Activated naive CD8-positive, alpha-beta T cell treated with anti-CD3 and anti-CD28 coated beads for 36 hours (primary cell): ENCODE measurements at regions not wholly inside any gene's neighbourhood (a gene's known extent, or its start where the extent isn't known, plus 50 kb on each side); places are given as distances from the start of the nearest gene placed in this dataset.
"Not testable (repeated sequence)": the region's sequence is repeated elsewhere in the genome, so short reads cannot be mapped to it uniquely, and the experiment has no call there.

Experiments used
- DNase-seq: peaks from one replicate; pipeline ENCODE4 v3.0.0; 2021
- H3K27ac Mint-ChIP-seq: one replicate; pipeline ENCODE4 v1.8.0; 2022; ENCODE audit warnings: mild to moderate bottlenecking, moderate library complexity, mixed read lengths
- H3K27me3 Mint-ChIP-seq: one replicate; pipeline ENCODE4 v1.8.0; 2022; ENCODE audit warnings: mild to moderate bottlenecking, mixed read lengths
- H3K36me3 Mint-ChIP-seq: one replicate; pipeline ENCODE4 v1.8.0; 2021; ENCODE audit warnings: mild to moderate bottlenecking, mixed read lengths
- H3K4me1 Mint-ChIP-seq: one replicate; pipeline ENCODE4 v1.8.0; 2021; ENCODE audit warnings: mixed read lengths
- H3K4me3 Mint-ChIP-seq: one replicate; pipeline ENCODE4 v1.8.0; 2022; ENCODE audit warnings: mild to moderate bottlenecking, moderate library complexity, mixed read lengths
- H3K9me3 Mint-ChIP-seq: one replicate; pipeline ENCODE4 v1.8.0; 2022; ENCODE audit warnings: mixed read lengths

DNA sequence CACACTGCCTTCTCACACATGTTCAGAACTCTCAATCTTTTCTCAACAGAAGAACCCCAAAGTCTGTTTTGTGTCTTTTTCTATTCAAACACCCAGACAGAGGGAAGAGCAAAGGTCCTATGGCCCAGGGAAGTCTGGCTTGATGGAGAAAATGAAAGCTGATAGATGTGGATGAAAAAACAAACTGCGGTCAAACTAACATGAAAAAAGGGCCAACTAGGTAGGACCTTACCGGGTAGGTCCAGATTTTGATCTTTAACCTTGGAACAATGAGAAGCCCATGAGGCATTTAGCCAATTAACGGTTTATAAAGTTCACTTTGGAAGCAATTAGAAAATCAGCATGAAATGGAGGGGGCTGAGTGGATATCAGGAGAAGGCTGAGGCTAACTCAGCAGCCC, 507.7 kb upstream of the SLC35B3 start:
- DNase-seq = no peak
- H3K4me1 Mint-ChIP-seq = no peaks in the 10 kb centered on the region
- H3K27me3 Mint-ChIP-seq = peaks cover 3% of the 10 kb centered on the region
- no peaks in the 10 kb centered on the region for H3K36me3 Mint-ChIP-seq
- H3K4me3 Mint-ChIP-seq = no peak overlapping the region
- H3K27ac Mint-ChIP-seq = no peak overlapping the region
- H3K9me3 Mint-ChIP-seq = no peaks in the 10 kb centered on the region

DNA sequence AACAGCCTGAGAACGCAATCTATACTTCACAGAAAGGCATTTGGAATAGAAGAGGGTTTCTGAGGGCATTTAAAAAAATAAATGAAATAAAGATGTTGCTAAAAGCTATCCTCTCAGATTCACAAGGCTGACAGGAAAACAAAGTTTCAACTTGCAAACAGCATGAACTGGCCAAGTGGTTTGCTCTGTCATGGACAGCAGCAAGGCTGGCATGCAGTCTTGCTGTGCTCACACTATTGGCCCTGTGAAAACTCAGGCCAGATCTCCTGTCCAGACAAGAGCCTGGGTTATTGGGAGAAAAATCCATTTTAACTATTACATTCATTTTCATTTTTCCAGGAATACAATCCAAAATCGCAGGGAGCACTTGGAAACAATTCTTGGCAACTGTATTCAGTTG, 506.2 kb upstream of the SLC35B3 start:
- no peaks in the 10 kb centered on the region for H3K36me3 Mint-ChIP-seq
- H3K27me3 Mint-ChIP-seq = peaks cover 7% of the 10 kb centered on the region
- H3K9me3 Mint-ChIP-seq = no peaks in the 10 kb centered on the region
- DNase-seq = no peak
- H3K27ac Mint-ChIP-seq = no peak overlapping the region
- no peaks in the 10 kb centered on the region for H3K4me1 Mint-ChIP-seq
- no peak overlapping the region for H3K4me3 Mint-ChIP-seq

DNA sequence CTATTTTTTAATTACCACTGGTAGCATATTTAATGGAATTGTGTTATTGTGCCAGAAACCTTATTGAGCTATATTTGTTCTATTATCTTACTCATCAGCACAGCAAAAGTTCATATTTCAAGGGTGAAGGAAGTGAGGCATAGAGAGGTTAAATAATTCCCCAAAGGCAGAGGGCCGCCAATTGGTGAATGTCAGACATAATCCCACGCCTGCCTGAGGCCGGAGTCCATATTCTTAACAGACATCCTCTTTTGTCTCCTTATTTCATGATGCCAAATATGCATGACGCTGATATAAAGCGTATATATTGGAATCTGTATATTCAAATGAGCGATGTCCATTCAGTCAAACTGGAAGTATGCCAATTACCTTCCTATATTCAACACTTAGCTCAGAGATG, 505.0 kb upstream of the SLC35B3 start:
- no peak overlapping the region for H3K27ac Mint-ChIP-seq
- peaks cover 7% of the 10 kb centered on the region for H3K27me3 Mint-ChIP-seq
- H3K36me3 Mint-ChIP-seq = no peaks in the 10 kb centered on the region
- DNase-seq = no peak
- no peak overlapping the region for H3K4me3 Mint-ChIP-seq
- no peaks in the 10 kb centered on the region for H3K4me1 Mint-ChIP-seq
- H3K9me3 Mint-ChIP-seq = no peaks in the 10 kb centered on the region

DNA sequence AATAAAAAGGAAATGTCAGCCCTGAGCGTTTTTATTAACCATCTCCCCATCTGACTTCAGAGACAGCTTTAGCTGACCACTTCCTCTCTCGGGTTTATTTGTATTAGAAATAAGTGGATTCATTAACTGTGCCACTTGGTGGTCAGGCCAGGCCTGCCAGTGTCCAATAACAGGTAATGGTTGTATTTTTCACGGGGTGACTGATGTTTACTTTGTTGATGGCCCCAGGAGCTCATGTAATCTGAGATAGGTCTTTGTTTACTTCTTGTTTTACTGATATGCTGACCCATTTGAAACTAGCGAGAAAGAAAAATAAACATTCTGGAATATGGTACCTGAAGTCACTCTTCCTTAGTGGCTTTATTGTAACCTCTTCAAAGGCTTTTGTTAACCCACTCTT, 504.3 kb upstream of the SLC35B3 start:
- no peak for DNase-seq
- no peak overlapping the region for H3K27ac Mint-ChIP-seq
- H3K36me3 Mint-ChIP-seq = no peaks in the 10 kb centered on the region
- no peaks in the 10 kb centered on the region for H3K4me1 Mint-ChIP-seq
- H3K4me3 Mint-ChIP-seq = no peak overlapping the region
- H3K27me3 Mint-ChIP-seq = peaks cover 7% of the 10 kb centered on the region
- no peaks in the 10 kb centered on the region for H3K9me3 Mint-ChIP-seq

DNA sequence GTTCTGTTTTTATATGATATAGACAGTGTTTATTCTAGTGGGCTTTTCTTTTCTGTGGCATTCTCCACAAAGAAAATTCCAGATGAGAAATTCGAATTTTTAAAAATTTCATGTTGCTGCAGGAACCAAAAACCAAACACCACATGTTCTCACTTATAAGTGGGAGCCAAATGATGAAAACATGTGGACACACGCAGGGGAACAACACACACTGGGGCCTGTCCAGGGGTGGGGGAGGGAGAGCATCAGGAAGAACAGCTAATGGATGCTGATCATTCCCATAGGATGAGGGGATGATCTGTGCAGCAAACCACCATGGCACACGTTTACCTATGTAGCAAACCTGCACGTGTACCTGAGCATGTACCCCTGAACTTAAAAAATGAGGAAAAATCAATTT, 499.0 kb upstream of the SLC35B3 start:
- Mint-ChIP-seq H3K27ac (no peak overlapping the region), H3K27me3 (peaks cover 7% of the 10 kb centered on the region), H3K4me1 (no peaks in the 10 kb centered on the region), H3K4me3 (no peak overlapping the region), H3K9me3 (no peaks in the 10 kb centered on the region), H3K36me3 (no peaks in the 10 kb centered on the region)
- no peak for DNase-seq

DNA sequence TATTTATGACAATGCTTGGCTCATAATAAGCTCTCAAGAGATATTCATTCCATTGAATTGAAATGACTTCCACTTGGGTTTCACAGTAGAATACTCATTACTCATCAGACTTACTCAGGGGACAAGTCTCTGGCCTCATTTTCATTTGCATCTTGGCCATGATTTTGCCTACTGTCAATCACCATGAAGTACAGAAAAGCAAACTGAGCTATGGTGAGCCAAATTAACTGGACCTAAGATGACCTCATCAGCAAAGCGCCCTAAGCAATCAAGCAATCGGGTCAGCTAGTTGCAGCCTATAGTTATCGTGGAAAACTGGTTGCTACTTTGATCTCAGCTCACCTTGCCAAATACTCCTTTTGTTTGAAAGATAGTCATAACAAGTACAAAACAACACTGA, 494.7 kb upstream of the SLC35B3 start:
- H3K4me3 Mint-ChIP-seq = no peak overlapping the region
- H3K4me1 Mint-ChIP-seq = no peaks in the 10 kb centered on the region
- H3K27me3 Mint-ChIP-seq = peaks cover 3% of the 10 kb centered on the region
- no peaks in the 10 kb centered on the region for H3K36me3 Mint-ChIP-seq
- H3K9me3 Mint-ChIP-seq = no peaks in the 10 kb centered on the region
- DNase-seq = no peak
- no peak overlapping the region for H3K27ac Mint-ChIP-seq

DNA sequence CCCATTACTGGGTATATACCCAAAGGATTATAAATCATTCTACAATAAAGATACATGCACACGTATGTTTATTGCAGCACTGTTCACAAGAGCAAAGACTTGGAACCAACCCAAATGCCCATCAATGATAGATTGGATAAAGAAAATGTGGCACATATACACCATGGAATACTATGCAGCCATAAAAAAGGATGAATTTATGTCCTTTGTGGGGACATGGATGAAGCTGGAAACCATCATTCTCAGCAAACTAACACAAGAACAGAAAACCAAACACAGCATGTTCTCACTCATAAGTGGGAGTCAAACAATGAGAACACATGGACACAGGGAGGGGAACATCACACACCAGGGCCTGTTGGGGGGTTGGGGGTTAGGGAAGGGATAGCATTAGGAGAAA, 484.9 kb upstream of the SLC35B3 start:
- H3K4me1 Mint-ChIP-seq, DNase-seq, H3K27me3 Mint-ChIP-seq, H3K27ac Mint-ChIP-seq, H3K36me3 Mint-ChIP-seq, H3K4me3 Mint-ChIP-seq, H3K9me3 Mint-ChIP-seq: not testable (repeated sequence)

DNA sequence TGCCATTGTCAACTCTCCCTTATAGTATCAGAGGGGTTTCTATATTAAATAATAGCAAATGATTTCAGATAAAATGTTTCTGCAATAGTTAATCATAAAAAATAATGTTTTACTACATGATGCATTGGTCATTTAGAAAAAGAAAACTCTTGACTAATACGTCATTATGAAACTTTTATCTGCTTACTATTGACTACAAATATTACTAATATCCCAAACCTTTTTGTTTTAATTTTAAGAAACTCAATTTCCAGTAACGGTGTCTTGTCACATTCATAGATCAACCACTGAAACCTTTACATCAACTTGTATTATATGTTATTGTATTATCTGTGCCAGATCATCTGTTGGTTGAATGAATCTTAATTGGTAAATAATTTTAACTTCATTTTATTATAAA, 482.9 kb upstream of the SLC35B3 start:
- no peaks in the 10 kb centered on the region for H3K4me1 Mint-ChIP-seq
- H3K4me3 Mint-ChIP-seq = no peak overlapping the region
- H3K27me3 Mint-ChIP-seq = no peaks in the 10 kb centered on the region
- no peaks in the 10 kb centered on the region for H3K36me3 Mint-ChIP-seq
- H3K27ac Mint-ChIP-seq = no peak overlapping the region
- no peak for DNase-seq
- peaks cover 5% of the 10 kb centered on the region for H3K9me3 Mint-ChIP-seq

DNA sequence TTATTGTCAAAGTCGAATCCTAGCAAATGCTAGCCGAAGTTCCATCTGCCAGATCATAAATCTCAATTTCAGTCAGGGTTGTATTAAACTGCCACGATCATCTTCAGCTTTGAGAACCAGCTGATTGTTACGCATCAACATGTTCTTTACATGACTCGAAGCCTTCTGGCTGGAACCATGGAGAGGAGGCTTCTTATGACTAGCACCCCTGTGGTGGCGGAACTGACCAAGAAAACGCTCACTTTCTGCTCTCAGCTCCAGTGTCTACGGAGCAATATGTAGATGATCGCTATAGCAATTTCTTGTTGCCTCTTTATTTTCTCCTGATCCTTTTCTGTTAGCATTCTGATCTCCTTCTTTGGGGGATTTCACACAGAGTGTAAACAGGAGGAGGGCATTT, 479.4 kb upstream of the SLC35B3 start:
- Mint-ChIP-seq H3K27ac (no peak overlapping the region), H3K4me1 (no peaks in the 10 kb centered on the region), H3K4me3 (no peak overlapping the region), H3K9me3 (peaks cover 16% of the 10 kb centered on the region), H3K36me3 (no peaks in the 10 kb centered on the region), H3K27me3 (peaks cover 5% of the 10 kb centered on the region)
- no peak for DNase-seq

DNA sequence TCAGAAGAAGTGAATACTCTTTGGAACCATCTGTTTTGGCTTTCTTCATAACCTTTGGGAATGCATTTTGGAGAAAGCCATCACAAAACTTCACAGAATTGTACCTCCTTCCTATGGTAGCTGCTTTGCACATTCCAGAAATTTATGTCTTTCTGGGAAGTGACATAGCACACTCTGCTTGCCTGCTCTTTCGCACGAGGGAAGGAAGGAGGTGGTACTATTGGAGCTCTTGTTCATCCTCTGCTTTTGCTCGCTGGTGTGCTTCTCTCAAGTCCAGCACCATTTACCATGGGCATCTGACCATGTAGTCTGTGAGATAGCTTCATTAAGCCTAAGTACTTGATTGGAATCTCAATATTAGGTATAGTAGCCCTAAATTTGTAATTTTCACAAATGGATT, 473.3 kb upstream of the SLC35B3 start:
- no peak overlapping the region for H3K4me3 Mint-ChIP-seq
- peaks cover 14% of the 10 kb centered on the region for H3K9me3 Mint-ChIP-seq
- H3K27me3 Mint-ChIP-seq = peaks cover 17% of the 10 kb centered on the region
- no peak for DNase-seq
- no peak overlapping the region for H3K27ac Mint-ChIP-seq
- no peaks in the 10 kb centered on the region for H3K36me3 Mint-ChIP-seq
- no peaks in the 10 kb centered on the region for H3K4me1 Mint-ChIP-seq

DNA sequence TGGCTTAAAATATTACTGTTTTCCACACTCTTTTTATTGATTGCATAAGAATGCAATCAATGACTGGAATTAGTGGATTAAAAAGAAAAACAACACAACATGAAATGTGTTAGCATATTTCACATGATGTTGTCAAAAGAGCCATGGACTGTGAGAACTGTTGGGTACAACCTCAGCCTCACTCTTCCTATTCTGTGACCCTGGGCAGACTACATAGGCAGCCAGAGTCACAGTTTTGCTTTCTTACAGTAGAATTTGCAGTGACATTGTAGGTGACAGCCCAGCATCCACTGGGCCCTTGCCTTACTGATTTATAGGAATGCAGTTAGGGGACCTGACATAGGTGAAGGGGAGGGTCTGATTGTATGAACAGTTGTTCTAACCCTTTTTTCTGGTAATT, 471.4 kb upstream of the SLC35B3 start:
- no peak overlapping the region for H3K4me3 Mint-ChIP-seq
- H3K36me3 Mint-ChIP-seq = no peaks in the 10 kb centered on the region
- peaks cover 17% of the 10 kb centered on the region for H3K27me3 Mint-ChIP-seq
- DNase-seq = no peak
- H3K9me3 Mint-ChIP-seq = peaks cover 2% of the 10 kb centered on the region
- H3K4me1 Mint-ChIP-seq = no peaks in the 10 kb centered on the region
- no peak overlapping the region for H3K27ac Mint-ChIP-seq

DNA sequence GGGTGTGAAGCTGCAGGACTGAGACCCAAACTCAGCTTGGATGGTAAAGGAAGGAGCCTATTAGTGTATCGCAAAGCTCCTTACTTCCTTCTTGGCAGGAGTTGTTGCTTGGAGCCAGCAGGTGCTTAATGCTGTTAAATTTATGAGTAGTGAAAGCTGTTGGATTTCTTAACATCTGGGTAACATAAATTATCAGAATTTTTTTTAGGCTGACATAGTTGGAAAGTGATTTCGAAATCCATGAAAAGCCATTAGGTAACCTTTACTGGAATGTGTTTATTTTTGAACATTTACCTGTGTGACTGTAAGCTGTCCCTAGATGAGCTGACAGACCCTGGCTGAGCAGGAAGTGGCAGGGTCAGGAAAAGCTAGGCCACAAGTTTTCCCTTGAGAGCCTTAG, 470.4 kb upstream of the SLC35B3 start:
- Mint-ChIP-seq H3K9me3 (peaks cover 2% of the 10 kb centered on the region), H3K4me1 (no peaks in the 10 kb centered on the region), H3K27me3 (peaks cover 12% of the 10 kb centered on the region), H3K27ac (no peak overlapping the region), H3K36me3 (no peaks in the 10 kb centered on the region), H3K4me3 (no peak overlapping the region)
- DNase-seq = no peak

DNA sequence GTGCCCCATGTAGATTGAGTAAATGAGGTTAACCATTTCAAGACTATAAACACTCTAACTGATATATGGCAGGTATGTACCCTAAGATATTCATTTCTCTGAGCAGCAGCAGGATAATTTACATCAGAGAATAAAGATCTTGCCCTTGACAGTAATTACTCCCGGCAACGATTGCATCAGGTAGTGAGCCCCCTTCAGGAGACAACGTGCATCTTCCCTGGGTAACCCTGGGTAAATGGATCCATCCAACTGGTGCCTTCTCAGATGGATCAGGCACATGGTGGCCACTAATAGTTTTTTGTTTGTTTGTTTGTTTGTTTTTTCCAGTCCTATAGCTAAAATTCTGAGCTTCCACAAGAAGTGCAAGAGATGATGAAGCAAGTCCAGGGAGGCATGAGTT, 469.4 kb upstream of the SLC35B3 start:
- Mint-ChIP-seq H3K9me3 (peaks cover 2% of the 10 kb centered on the region), H3K27me3 (peaks cover 12% of the 10 kb centered on the region), H3K4me3 (no peak overlapping the region), H3K4me1 (no peaks in the 10 kb centered on the region), H3K36me3 (no peaks in the 10 kb centered on the region), H3K27ac (no peak overlapping the region)
- DNase-seq = no peak

DNA sequence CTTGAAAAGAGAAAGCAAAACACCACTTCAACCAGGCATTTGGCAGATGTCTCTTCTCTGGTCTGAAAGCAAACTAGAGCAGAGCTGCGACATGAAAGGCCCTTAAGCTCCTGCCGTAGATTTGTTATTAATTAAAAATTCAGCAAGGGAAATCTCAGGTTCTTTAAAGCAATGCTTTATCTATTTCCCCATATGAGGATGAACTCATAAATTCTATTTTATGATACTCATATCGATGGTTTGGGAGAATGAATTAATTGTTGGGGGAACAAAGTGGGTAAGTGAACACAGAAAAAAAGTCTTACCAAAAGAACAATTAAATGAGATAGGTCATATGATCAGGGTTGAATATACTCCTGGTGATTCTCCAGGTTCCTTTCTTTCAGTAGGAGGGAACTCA, 464.7 kb upstream of the SLC35B3 start:
- no peak for DNase-seq
- H3K4me1 Mint-ChIP-seq = no peaks in the 10 kb centered on the region
- H3K27ac Mint-ChIP-seq = no peak overlapping the region
- no peaks in the 10 kb centered on the region for H3K27me3 Mint-ChIP-seq
- H3K9me3 Mint-ChIP-seq = peaks cover 2% of the 10 kb centered on the region
- no peaks in the 10 kb centered on the region for H3K36me3 Mint-ChIP-seq
- no peak overlapping the region for H3K4me3 Mint-ChIP-seq

DNA sequence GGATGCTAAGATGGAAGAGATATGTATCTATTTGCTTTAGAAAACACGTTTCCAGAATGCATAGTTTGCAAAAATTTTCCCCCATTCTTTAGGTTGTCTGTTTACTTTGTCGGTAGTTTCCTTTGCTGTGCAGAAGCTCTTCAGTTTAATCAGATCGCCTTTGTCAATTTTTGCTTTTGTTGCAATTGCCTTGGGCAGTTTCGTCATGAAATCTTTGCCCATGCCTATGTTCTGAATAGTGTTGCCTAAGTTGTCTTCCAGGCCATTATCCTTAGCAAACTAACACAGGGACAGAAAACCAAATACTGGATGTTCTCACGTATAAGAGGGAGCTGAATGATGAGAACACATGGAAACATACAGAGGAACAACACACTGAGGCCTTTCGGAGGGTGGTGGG, 454.2 kb upstream of the SLC35B3 start:
- Mint-ChIP-seq H3K27ac (no peak overlapping the region), H3K4me1 (no peaks in the 10 kb centered on the region), H3K36me3 (no peaks in the 10 kb centered on the region), H3K4me3 (no peak overlapping the region), H3K9me3 (no peaks in the 10 kb centered on the region), H3K27me3 (peaks cover 4% of the 10 kb centered on the region)
- DNase-seq = no peak

DNA sequence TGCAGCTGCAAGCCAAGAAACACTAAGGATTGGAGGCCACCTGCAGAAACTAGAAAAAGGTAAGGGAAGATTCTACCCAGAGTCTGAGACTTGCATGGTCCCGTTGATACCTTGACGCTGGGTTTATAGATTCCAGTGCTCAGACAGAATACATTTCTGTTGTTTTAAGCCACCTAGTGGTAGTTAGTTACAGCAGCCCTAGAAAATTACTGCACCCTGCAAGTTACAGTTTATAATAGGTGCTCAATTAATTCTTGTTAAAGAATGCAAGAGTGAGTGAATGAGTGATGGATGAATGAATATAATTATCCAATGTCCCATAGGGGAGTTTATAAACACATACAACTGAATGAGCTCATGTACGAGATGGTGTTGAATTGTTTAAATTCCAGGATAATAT, 453.1 kb upstream of the SLC35B3 start:
- Mint-ChIP-seq H3K4me1 (no peaks in the 10 kb centered on the region), H3K9me3 (no peaks in the 10 kb centered on the region), H3K27me3 (peaks cover 4% of the 10 kb centered on the region), H3K27ac (no peak overlapping the region), H3K36me3 (no peaks in the 10 kb centered on the region), H3K4me3 (no peak overlapping the region)
- no peak for DNase-seq

DNA sequence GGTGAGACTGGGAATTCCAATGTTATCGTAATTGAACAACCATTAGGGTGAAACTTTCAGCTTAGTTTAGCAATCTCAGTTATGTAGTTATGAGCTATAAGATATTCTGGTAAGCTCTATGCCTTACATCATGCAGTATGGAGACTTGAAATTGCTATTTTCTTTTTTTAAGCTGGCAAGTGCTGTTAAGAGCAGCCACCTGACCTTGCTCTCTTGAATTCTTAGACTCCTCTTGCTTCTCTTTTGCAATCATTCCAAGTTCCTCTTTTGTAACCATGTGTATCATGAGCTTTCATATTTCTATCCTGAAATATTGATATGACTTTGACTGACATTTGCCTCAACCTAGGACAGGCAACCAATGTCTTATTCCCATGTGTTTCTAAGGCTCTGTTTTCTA, 446.3 kb upstream of the SLC35B3 start:
- Mint-ChIP-seq H3K9me3 (no peaks in the 10 kb centered on the region), H3K4me3 (no peak overlapping the region), H3K36me3 (no peaks in the 10 kb centered on the region), H3K27me3 (no peaks in the 10 kb centered on the region), H3K27ac (no peak overlapping the region), H3K4me1 (no peaks in the 10 kb centered on the region)
- no peak for DNase-seq
